BLaER1 treated with 17β-estradiol and CSF1 and Interleukin-3, amounts not matched to agents 10 nM and 100 nM (cell line): ENCODE measurements at regions not wholly inside any gene's neighbourhood (a gene's known extent, or its start where the extent isn't known, plus 50 kb on each side); places are given as distances from the start of the nearest gene placed in this dataset.

Source experiments
- H3K27ac ChIP-seq, 11 experiments: shearing (Covaris generic); formaldehyde crosslinking; 2 replicates each; pipeline ENCODE4 v1.8.1; 2022
- H3K27me3 ChIP-seq, 11 experiments: shearing (Covaris generic); formaldehyde crosslinking; 2 replicates each; pipeline ENCODE4 v1.8.1; 2022
- H3K36me3 ChIP-seq, 11 experiments: shearing (Covaris generic); formaldehyde crosslinking; 2 replicates each; pipeline ENCODE4 v1.8.1; 2022
- H3K4me1 ChIP-seq, 10 experiments: shearing (Covaris generic); formaldehyde crosslinking; 2 replicates each; pipeline ENCODE4 v1.8.1; 2022
- H3K4me2 ChIP-seq, 11 experiments: shearing (Covaris generic); formaldehyde crosslinking; 2 replicates each; pipeline ENCODE4 v1.8.1; 2022
- H3K4me3 ChIP-seq, 10 experiments: shearing (Covaris generic); formaldehyde crosslinking; 2 replicates each; pipeline ENCODE4 v1.8.1; 2022
- H3K9ac ChIP-seq, 11 experiments: shearing (Covaris generic); formaldehyde crosslinking; 2 replicates each; pipeline ENCODE4 v1.8.1; 2022
- H3K9me3 ChIP-seq, 11 experiments: shearing (Covaris generic); formaldehyde crosslinking; replicated peaks in 1 of 11; 2 replicates each; pipeline ENCODE4 v1.8.1; 2022
- H4K20me1 ChIP-seq, 11 experiments: shearing (Covaris generic); formaldehyde crosslinking; 2 replicates each; pipeline ENCODE4 v1.8.1; 2022
- Cebpa-rat ChIP-seq, 11 experiments: shearing (Covaris generic); IDR thresholded peaks; 2 replicates each; pipeline ENCODE4 v1.8.1; 2022

- no peak overlapping the region for H3K27ac ChIP-seq
- no peaks in the 10 kb centered on the region for H4K20me1 ChIP-seq
- H3K4me2 ChIP-seq, result no peak overlapping the region
- H3K27me3 ChIP-seq, result no peaks in the 10 kb centered on the region
- H3K9ac ChIP-seq, result no peak overlapping the region
- H3K36me3 ChIP-seq, result no peaks in the 10 kb centered on the region
- TF ChIP-seq Cebpa-rat (IDR thresholded peaks at IDR 0.05), result no peak
- H3K9me3 ChIP-seq, result no peaks in the 10 kb centered on the region
- H3K4me1 ChIP-seq, result peaks cover 0 to 9% (median 2%) of the 10 kb centered on the region in 10 experiments; a peak in 3 of 20 replicates
- no peak overlapping the region for H3K4me3 ChIP-seq
Observed at GRCh38 chr20:23291575-23292240, 58.9 kb upstream of the NXT1 start.

GRCh38 chr20:23290761-23291574 is 59.6 kb upstream of the NXT1 start:
- Histone ChIP-seq H3K27me3 (no peaks in the 10 kb centered on the region), H3K4me1 (peaks cover 0 to 9% (median 2%) of the 10 kb centered on the region in 10 experiments; a peak in 3 of 20 replicates), H3K36me3 (no peaks in the 10 kb centered on the region), H3K27ac (no peak overlapping the region), H3K4me3 (no peak overlapping the region), H3K9me3 (no peaks in the 10 kb centered on the region), H4K20me1 (no peaks in the 10 kb centered on the region), H3K9ac (no peak overlapping the region), H3K4me2 (no peak overlapping the region)
- no peak for TF ChIP-seq Cebpa-rat (IDR thresholded peaks at IDR 0.05)

GRCh38 chr20:23289724-23290395 is 60.7 kb upstream of the NXT1 start:
- Histone ChIP-seq H3K36me3 (no peaks in the 10 kb centered on the region), H3K4me1 (peaks cover 0 to 9% (median 2%) of the 10 kb centered on the region in 10 experiments; a peak in 3 of 20 replicates), H4K20me1 (no peaks in the 10 kb centered on the region), H3K27me3 (no peaks in the 10 kb centered on the region), H3K9ac (no peak overlapping the region), H3K4me2 (no peak overlapping the region), H3K27ac (no peak overlapping the region), H3K9me3 (no peaks in the 10 kb centered on the region), H3K4me3 (no peak overlapping the region)
- TF ChIP-seq Cebpa-rat (IDR thresholded peaks at IDR 0.05), result no peak

- H3K27ac ChIP-seq, result no peak overlapping the region
- no peak for TF ChIP-seq Cebpa-rat (IDR thresholded peaks at IDR 0.05)
- H3K4me3 ChIP-seq, result no peak overlapping the region
- no peaks in the 10 kb centered on the region for H3K27me3 ChIP-seq
- H3K4me2 ChIP-seq, result no peak overlapping the region
- no peak overlapping the region for H3K9ac ChIP-seq
- peaks cover 0 to 9% (median 2%) of the 10 kb centered on the region in 10 experiments; a peak in 3 of 20 replicates for H3K4me1 ChIP-seq
- no peaks in the 10 kb centered on the region for H4K20me1 ChIP-seq
- H3K36me3 ChIP-seq, result no peaks in the 10 kb centered on the region
- peaks cover 0 to 3% (median 0%) of the 10 kb centered on the region in 11 experiments; a peak in 1 of 22 replicates for H3K9me3 ChIP-seq
Observed at GRCh38 chr20:23289249-23289648, 61.3 kb upstream of the NXT1 start.

- Histone ChIP-seq H3K4me3 (no peak overlapping the region), H3K27ac (no peak overlapping the region), H3K27me3 (no peaks in the 10 kb centered on the region), H3K36me3 (no peaks in the 10 kb centered on the region), H3K4me1 (peaks cover 0 to 17% (median 8%) of the 10 kb centered on the region in 10 experiments; a peak in 11 of 20 replicates), H3K9ac (no peak overlapping the region), H4K20me1 (no peaks in the 10 kb centered on the region), H3K9me3 (peaks cover 0 to 8% (median 0%) of the 10 kb centered on the region in 11 experiments; a peak in 1 of 22 replicates), H3K4me2 (no peak overlapping the region)
- TF ChIP-seq Cebpa-rat (IDR thresholded peaks at IDR 0.05), result no peak
Observed at GRCh38 chr20:23287354-23288190, 63.0 kb upstream of the NXT1 start.

GRCh38 chr20:23286346-23286745 is 64.2 kb upstream of the NXT1 start:
- TF ChIP-seq Cebpa-rat (IDR thresholded peaks at IDR 0.05), result no peak
- peaks cover 0 to 18% (median 9%) of the 10 kb centered on the region in 10 experiments; a peak in 11 of 20 replicates for H3K4me1 ChIP-seq
- H4K20me1 ChIP-seq, result no peaks in the 10 kb centered on the region
- H3K27me3 ChIP-seq, result no peaks in the 10 kb centered on the region
- no peak overlapping the region for H3K4me2 ChIP-seq
- peaks cover 0 to 8% (median 0%) of the 10 kb centered on the region in 11 experiments; a peak in 1 of 22 replicates for H3K9me3 ChIP-seq
- no peak overlapping the region for H3K27ac ChIP-seq
- no peaks in the 10 kb centered on the region for H3K36me3 ChIP-seq
- H3K9ac ChIP-seq, result no peak overlapping the region
- H3K4me3 ChIP-seq, result no peak overlapping the region

GRCh38 chr20:23285536-23285935 is 65.1 kb upstream of the NXT1 start:
- peaks cover 0 to 8% (median 0%) of the 10 kb centered on the region in 11 experiments; a peak in 1 of 22 replicates for H3K9me3 ChIP-seq
- no peak overlapping the region for H3K4me3 ChIP-seq
- no peak for TF ChIP-seq Cebpa-rat (IDR thresholded peaks at IDR 0.05)

GRCh38 chr20:23284009-23284408 is 66.6 kb upstream of the NXT1 start:
- Histone ChIP-seq H3K4me2 (no peak overlapping the region), H3K27ac (no peak overlapping the region), H3K4me1 (peaks cover 0 to 10% (median 8%) of the 10 kb centered on the region in 10 experiments; a peak in 10 of 20 replicates), H3K27me3 (no peaks in the 10 kb centered on the region), H3K9ac (no peak overlapping the region), H4K20me1 (no peaks in the 10 kb centered on the region), H3K4me3 (no peak overlapping the region), H3K9me3 (peaks cover 0 to 8% (median 0%) of the 10 kb centered on the region in 11 experiments; a peak in 1 of 22 replicates), H3K36me3 (no peaks in the 10 kb centered on the region)
- TF ChIP-seq Cebpa-rat (IDR thresholded peaks at IDR 0.05), result no peak

More at GRCh38 chr20:23285536-23285935, 65.1 kb upstream of the NXT1 start:
- peaks cover 0 to 12% (median 8%) of the 10 kb centered on the region in 10 experiments; a peak in 10 of 20 replicates for H3K4me1 ChIP-seq
- H3K9ac ChIP-seq, result no peak overlapping the region
- H4K20me1 ChIP-seq, result no peaks in the 10 kb centered on the region
- H3K27ac ChIP-seq, result no peak overlapping the region
- H3K36me3 ChIP-seq, result no peaks in the 10 kb centered on the region
- no peaks in the 10 kb centered on the region for H3K27me3 ChIP-seq
- H3K4me2 ChIP-seq, result no peak overlapping the region
